SK-N-DZ (cell line): ENCODE measurements at regions not wholly inside any gene's neighbourhood (a gene's known extent, or its start where the extent isn't known, plus 50 kb on each side); places are given as distances from the start of the nearest gene placed in this dataset.

Experiments used
- DNase-seq: peaks from one replicate; pipeline ENCODE4 v3.0.0-alpha.2; 2015; ENCODE audit warnings: low spot score

DNA sequence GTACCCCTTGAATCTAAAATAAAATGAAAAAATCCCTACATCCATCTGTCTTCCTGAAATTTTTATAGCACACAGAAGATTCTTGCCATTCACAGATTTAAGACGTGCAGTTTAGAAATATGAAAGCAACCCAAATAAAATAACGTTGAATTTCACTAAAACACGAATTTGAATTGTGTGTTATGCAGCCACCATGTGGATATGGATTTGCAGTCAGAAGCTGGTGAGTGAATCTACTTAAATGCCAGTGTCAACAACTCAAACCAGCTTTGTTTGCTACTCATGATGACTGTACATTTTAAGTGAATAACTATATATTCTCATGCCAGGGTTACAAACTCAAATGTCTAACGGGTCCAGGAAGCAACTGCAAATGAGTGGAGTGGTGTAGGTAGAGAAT, 173.0 kb upstream of the HAND2 start:
- no peak for DNase-seq

DNA sequence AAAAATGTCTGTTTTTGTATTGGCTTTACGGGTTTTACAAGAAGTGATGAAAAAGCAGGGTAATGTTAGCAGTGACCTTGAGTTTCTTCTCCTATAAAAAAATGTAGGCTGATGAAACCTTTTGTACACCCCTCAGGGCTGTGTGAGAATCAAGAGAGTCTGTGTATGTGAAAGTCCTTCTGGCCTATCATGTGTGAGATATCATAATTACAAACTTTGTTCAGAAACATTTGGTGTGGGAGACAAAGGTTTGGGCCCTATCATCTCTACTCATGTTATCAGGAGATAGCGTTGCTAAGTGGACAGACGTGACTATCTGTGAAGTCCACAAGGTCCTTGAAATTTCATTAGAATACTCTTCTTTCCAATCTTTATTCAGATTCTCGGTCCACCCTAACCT, 170.6 kb upstream of the HAND2 start:
- no peak for DNase-seq

- DNase-seq: no peak
Observed at GRCh38 chr4:173699841-173700475, 169.9 kb upstream of the HAND2 start.

DNA sequence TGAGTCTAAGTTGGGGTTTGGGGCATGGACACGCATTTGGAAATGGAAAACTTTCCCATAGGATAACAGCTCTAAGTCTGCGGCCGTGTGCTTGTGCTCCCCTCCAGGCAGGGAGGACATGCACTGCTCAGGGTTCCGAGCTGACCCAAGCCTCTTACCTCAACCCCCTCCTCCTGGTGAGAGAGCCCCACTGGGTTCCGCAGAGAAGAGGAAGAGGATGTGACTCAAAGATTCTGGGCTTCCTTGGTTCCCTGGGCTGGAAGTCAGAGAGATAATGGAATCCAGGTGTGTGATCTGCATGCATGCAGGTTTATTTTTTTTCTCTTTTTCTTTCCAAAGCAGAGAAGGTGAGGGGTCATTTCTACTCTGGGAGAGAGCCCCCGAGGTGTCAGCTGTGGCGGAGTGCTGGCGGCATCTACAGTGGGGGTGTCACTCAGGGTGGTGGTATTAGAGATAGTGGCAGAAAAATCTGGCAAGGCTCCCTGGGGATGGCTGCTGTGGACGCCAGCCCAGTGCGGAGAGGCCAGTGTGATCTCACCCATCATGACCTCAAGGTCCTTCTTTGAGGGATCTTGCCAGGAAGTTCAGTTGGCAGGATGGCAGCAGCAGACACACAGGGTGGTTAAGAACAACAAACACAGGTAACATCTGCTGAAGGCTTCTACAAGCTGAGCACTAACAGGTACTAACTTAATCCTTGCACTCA, 168.7 kb upstream of the HAND2 start:
- no peak for DNase-seq

DNA sequence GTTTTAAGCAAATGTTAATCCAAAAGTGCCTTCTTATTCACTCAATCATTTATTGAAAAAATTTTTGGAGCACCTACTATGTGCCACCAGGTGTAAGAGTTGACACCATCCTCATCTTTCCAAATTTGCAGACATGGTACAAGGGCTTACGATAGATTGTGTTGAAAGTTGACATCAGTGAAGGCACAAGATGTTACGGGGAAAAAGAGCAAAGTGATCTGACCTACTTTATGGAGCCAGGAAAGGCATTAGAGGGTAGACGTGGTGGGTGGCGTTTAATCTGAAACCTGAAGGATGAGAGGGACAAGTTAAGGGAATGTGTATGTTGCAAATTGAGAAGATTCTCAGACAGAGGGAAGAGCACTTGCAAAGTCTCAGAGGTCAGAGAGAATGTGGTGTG, 167.8 kb upstream of the HAND2 start:
- DNase-seq: no peak

GRCh38 chr4:173696551-173696950, 166.5 kb upstream of the HAND2 start:
- no peak for DNase-seq

DNA sequence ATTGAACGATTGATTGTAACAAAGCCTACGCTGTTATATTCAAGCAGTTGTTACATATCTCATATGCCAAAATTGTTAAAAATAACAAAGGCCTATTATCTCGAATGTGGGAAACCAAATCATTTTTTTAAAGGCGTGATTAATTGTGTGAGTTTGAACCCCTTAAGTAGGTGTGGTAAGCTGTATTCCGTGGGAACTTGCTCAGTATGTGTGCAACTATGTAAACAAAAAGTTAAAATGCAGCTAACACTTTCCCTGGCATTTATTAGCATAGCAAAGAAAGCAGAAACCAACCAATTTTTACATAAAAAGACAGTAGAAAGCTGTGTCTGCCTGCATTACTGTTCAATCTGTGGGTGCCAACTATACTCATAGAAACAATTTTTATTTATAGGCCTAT, 166.0 kb upstream of the HAND2 start:
- DNase-seq: no peak

- DNase-seq: no peak
Observed at GRCh38 chr4:173685831-173686210, 155.8 kb upstream of the HAND2 start.

- DNase-seq: peak; percentile 9
Observed at GRCh38 chr4:173685165-173685830, 155.3 kb upstream of the HAND2 start.

GRCh38 chr4:173684223-173684622, 154.2 kb upstream of the HAND2 start:
- no peak for DNase-seq

- DNase-seq: no peak
Observed at GRCh38 chr4:173682609-173683008, 152.6 kb upstream of the HAND2 start.

DNA sequence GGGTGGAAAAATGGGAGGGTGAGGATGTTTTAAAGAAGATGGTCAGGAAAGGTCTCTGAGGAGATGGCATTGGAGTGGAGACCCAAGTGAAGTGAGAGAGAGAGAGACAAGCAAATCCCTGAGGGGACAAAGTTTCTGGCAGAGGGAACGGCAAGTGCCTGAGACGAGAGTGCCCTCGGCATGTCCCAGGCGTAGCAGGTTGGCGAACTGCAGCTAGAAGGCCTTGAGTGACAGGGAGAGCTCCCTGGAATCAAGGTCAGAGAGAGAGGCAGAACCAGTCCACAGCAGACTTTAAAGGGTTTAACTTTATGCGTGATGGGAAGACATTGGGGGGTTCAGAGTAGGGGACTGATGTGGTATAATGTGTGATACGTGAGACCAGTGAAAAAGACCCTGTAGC, 150.2 kb upstream of the HAND2 start:
- no peak for DNase-seq

DNA sequence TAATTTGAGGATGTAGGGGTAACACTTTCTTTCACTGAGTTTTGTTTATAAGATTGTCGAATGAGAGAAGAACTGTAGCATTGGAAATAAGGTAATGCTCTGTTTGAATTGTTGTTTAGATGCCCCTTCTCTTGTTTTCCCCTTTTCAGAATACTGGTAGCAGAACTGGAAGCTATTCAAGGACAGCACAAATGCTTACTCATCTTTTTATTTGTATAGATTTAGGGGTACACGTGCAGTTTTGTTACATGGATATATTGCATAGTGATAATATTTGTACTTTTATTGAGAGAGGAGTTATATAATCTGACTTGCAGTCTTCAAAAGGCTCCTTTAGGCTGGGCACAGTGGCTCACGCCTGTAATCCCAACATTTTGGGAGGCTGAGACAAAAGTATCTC, 145.4 kb upstream of the HAND2 start:
- DNase-seq: no peak

DNA sequence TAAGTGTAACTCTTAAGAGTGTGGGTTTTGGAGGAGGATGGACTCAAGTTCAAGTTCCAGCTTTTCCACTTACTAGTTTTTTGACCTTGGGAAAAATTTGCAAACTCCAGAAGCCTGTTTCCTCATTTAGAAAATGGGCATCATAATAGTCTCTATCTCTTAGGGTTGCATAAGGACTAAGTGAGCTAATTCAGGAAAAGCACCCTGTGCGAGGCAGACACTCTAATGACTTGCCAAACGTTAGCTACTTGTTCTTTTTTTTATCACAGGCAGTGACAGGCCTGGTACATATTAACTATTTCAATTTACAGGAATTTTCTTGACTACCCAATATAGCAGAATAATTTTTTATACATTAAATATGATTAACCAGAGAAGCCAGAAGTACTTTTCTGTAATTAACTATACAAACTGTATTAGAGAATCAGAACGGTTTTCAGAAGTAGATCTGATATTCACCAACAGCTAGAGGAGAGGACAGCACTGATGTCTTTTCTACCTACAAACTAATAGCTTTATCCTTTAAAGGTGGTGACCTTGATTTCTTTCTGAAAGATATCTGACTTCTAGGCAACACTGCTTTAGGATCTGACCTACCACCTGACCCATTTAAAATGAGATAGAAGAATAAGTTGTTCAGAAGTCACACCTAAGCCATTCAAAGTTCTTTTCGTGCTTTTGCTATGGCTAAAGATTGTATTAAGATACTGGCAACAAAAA, 139.6 kb upstream of the HAND2 start:
- no peak for DNase-seq

GRCh38 chr4:173661001-173661400, 131.0 kb upstream of the HAND2 start:
- DNase-seq: no peak

GRCh38 chr4:173656898-173657297, 126.9 kb upstream of the HAND2 start:
- DNase-seq: no peak

GRCh38 chr4:173652283-173652931, 122.4 kb upstream of the HAND2 start:
- no peak for DNase-seq

GRCh38 chr4:173651651-173652282, 121.7 kb upstream of the HAND2 start:
- no peak for DNase-seq

DNA sequence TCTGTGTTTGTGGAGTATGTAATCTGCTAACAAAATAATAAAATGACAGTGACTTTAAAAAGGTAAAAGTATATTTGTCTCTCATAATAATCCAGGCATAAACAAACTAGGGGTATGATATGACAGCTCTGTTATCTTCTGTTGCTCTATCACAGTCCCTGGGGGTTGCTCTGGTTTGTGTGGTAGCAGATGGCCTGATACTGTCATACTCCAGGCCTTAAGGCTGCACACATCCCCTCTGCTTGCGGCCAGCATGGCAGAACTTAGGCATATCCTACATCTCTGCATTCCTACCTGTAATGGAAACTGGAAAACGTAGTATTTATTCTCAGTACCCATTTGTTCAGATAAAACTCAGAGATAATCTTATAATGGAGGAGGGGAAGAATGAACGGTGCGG, 117.9 kb upstream of the HAND2 start:
- DNase-seq: peak; percentile 96

- DNase-seq: no peak
Observed at GRCh38 chr4:173642509-173642908, 112.5 kb upstream of the HAND2 start.

DNA sequence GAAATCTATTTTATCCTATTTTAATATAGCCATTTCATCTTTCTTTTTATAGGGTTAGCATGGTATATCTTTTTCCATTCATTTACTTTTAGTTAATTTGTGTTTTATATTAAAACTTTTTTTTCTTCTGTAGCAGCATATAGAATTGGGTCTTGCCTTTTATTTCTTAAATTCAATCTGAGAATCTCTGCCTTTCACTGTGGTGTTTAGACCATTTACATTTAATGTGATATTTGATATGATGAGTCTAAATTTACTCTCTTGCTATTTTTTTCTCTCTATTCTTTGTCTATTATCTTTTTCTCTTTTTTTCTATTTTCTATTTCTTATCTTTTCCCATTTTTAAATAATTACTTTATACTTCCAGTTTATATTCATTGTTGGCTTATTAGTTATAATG, 105.4 kb upstream of the HAND2 start:
- DNase-seq: no peak
